ENCODE measurements at regions not wholly inside any gene's neighbourhood (a gene's known extent, or its start where the extent isn't known, plus 50 kb on each side); places are given as distances from the start of the nearest gene placed in this dataset.

GRCh38 chr5:56610093-56610698, 205.2 kb upstream of the MAP3K1 start:
- FAIRE-seq (no peak), DNase-seq (ENCODE audit: insufficient read length) (no peak)
- TF ChIP-seq POLR2A (IDR thresholded peaks at IDR 0.05; ENCODE audit: low read depth, low read length): no peak
- no peak for TF ChIP-seq POLR2AphosphoS5 (IDR thresholded peaks at IDR 0.05; ENCODE audit: low read depth, low read length)
- TF ChIP-seq TAF1 (IDR thresholded peaks at IDR 0.05; ENCODE audit: borderline replicate concordance, low read depth, low read length): no peak

- no peak for TF ChIP-seq POLR2AphosphoS5 (IDR thresholded peaks at IDR 0.05; ENCODE audit: low read depth, low read length)
- no peak for TF ChIP-seq TAF1 (IDR thresholded peaks at IDR 0.05; ENCODE audit: borderline replicate concordance, low read depth, low read length)
- no peak for TF ChIP-seq POLR2A (IDR thresholded peaks at IDR 0.05; ENCODE audit: low read depth, low read length)
- DNase-seq (ENCODE audit: insufficient read length) (no peak), FAIRE-seq (no peak)
Measured at GRCh38 chr5:56608217-56608925, 207.0 kb upstream of the MAP3K1 start.

DNA sequence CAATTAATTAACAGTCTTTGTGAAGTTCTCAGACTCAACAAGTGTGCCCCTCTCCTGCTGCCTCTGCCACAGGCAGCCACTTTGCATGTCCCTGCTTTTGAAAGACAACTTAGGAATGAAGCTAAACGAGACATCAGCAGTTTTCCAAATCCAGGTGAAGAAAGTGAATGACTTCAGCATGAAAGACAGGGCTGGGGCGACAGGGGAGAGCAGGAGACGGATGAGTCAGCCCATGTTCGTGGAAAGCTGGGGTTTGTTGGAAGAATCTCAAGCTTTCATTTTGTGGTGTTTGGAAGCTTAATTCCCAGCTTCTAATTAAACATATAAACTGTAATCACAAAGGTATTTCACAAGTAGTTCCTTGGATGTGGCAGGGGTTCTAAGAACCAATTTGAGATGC, 207.8 kb upstream of the MAP3K1 start:
- no peak for FAIRE-seq
- DNase-seq (ENCODE audit: insufficient read length): no peak
- TF ChIP-seq TAF1 (IDR thresholded peaks at IDR 0.05; ENCODE audit: borderline replicate concordance, low read depth, low read length) (no peak), POLR2AphosphoS5 (IDR thresholded peaks at IDR 0.05; ENCODE audit: low read depth, low read length) (no peak), POLR2A (IDR thresholded peaks at IDR 0.05; ENCODE audit: low read depth, low read length) (no peak)

DNA sequence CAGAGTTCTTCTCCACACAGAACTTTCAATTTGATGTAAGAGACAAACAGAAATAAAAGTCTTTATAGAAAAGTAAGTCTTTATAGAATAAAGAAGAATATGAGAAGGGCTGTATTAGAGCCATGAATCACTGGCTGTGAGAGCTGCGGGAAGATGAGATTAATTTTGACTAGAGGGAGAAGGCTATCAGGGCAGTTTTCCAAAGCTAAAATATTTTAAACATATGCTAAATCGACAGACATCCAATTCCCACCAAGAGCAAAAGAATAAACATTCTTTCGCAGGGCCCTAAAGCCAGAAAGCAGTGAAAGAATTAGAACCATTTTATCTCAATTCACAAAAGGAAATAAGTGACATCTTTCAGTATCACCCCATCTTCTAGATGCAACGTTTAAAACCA, 208.3 kb upstream of the MAP3K1 start:
- DNase-seq (ENCODE audit: insufficient read length) (no peak), FAIRE-seq (no peak)
- no peak for TF ChIP-seq POLR2A (IDR thresholded peaks at IDR 0.05; ENCODE audit: low read depth, low read length)
- no peak for TF ChIP-seq TAF1 (IDR thresholded peaks at IDR 0.05; ENCODE audit: borderline replicate concordance, low read depth, low read length)
- TF ChIP-seq POLR2AphosphoS5 (IDR thresholded peaks at IDR 0.05; ENCODE audit: low read depth, low read length): no peak

DNA sequence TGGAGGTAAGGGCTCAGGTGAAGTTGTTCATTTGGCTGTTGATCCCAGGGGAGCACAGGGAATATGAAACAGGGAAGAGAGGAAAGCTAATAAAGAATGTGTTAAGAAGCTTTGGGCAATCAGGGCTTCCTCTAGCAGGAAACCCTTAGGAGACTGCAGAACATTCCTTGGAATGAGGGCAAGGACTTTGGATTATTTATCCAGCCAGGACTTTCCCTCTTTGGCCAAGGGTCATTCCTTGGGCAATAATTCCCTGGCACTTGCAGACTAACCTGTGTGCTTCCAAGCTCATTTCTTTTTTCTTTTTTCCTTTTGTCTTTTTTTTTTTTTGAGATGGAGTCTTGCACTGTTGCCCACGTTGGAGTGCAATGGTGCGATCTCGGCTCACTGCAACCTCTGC, 209.2 kb upstream of the MAP3K1 start:
- no peak for TF ChIP-seq TAF1 (IDR thresholded peaks at IDR 0.05; ENCODE audit: borderline replicate concordance, low read depth, low read length)
- no peak for TF ChIP-seq POLR2A (IDR thresholded peaks at IDR 0.05; ENCODE audit: low read depth, low read length)
- TF ChIP-seq POLR2AphosphoS5 (IDR thresholded peaks at IDR 0.05; ENCODE audit: low read depth, low read length): no peak
- FAIRE-seq (no peak), DNase-seq (ENCODE audit: insufficient read length) (no peak)

DNA sequence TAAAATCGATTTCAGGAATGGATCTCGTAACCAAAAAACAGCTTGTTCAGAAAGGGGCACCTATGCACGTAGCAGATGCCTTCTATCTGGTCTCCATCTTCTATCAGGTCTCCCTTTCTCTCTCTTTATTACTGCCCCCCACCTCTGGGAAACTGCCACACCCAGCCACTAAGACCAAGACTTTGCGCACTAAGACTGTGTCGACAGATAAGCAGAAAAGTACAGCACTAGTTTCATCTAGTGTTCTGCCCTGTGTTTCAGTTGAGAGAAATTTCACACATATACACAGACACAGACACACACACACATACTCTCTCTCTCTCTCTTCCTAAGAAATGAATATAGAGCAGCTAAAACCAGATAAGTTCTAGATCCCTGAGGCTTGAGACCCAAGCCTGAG, 210.1 kb upstream of the MAP3K1 start:
- DNase-seq (ENCODE audit: insufficient read length): no peak
- TF ChIP-seq POLR2A (IDR thresholded peaks at IDR 0.05; ENCODE audit: low read depth, low read length) (no peak), TAF1 (IDR thresholded peaks at IDR 0.05; ENCODE audit: borderline replicate concordance, low read depth, low read length) (no peak), POLR2AphosphoS5 (IDR thresholded peaks at IDR 0.05; ENCODE audit: low read depth, low read length) (no peak)
- FAIRE-seq: no peak

DNA sequence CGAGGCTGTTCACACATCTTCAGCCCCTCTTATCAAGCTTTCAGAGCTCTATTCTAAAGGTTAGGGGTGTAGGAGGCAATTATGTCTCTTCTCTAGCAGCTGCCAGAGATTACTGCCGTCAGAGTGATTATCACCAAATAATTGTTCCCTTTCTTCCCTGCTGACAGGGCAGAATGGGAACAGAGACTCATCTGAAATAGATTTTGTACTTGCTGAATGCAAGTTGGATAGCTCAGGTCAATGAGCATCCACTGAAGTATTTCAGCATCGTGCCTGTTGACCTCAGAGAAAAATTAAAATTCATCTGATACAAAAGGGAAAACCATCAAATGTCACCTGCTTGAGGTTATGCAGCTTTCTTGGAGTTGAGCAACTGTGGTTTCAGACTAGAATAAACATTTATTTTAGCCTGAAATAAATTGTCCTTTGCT, 213.7 kb upstream of the MAP3K1 start:
- FAIRE-seq (no peak), DNase-seq (ENCODE audit: insufficient read length) (no peak)
- no peak for TF ChIP-seq TAF1 (IDR thresholded peaks at IDR 0.05; ENCODE audit: borderline replicate concordance, low read depth, low read length)
- no peak for TF ChIP-seq POLR2A (IDR thresholded peaks at IDR 0.05; ENCODE audit: low read depth, low read length)

GRCh38 chr5:56598941-56599340, 216.4 kb upstream of the MAP3K1 start:
- DNase-seq (ENCODE audit: insufficient read length) (no peak), FAIRE-seq (no peak)
- TF ChIP-seq POLR2A (IDR thresholded peaks at IDR 0.05; ENCODE audit: low read depth, low read length) (no peak), POLR2AphosphoS5 (IDR thresholded peaks at IDR 0.05; ENCODE audit: low read depth, low read length) (no peak), TAF1 (IDR thresholded peaks at IDR 0.05; ENCODE audit: borderline replicate concordance, low read depth, low read length) (no peak)

GRCh38 chr5:56596155-56596554, 219.2 kb upstream of the MAP3K1 start:
- TF ChIP-seq POLR2AphosphoS5 (IDR thresholded peaks at IDR 0.05; ENCODE audit: low read depth, low read length): no peak
- no peak for TF ChIP-seq POLR2A (IDR thresholded peaks at IDR 0.05; ENCODE audit: low read depth, low read length)
- no peak for TF ChIP-seq TAF1 (IDR thresholded peaks at IDR 0.05; ENCODE audit: borderline replicate concordance, low read depth, low read length)
- FAIRE-seq (no peak), DNase-seq (ENCODE audit: insufficient read length) (no peak)

- DNase-seq (ENCODE audit: insufficient read length): no peak
- no peak for FAIRE-seq
- no peak for TF ChIP-seq POLR2A (IDR thresholded peaks at IDR 0.05; ENCODE audit: low read depth, low read length)
- no peak for TF ChIP-seq TAF1 (IDR thresholded peaks at IDR 0.05; ENCODE audit: borderline replicate concordance, low read depth, low read length)
- no peak for TF ChIP-seq POLR2AphosphoS5 (IDR thresholded peaks at IDR 0.05; ENCODE audit: low read depth, low read length)
Measured at GRCh38 chr5:56595566-56595965, 219.8 kb upstream of the MAP3K1 start.

- DNase-seq (ENCODE audit: insufficient read length) (no peak), FAIRE-seq (no peak)
- TF ChIP-seq POLR2AphosphoS5 (IDR thresholded peaks at IDR 0.05; ENCODE audit: low read depth, low read length) (no peak), POLR2A (IDR thresholded peaks at IDR 0.05; ENCODE audit: low read depth, low read length) (no peak)
Measured at GRCh38 chr5:56594792-56595191, 220.6 kb upstream of the MAP3K1 start.

- DNase-seq (ENCODE audit: insufficient read length): no peak
- no peak for TF ChIP-seq POLR2A (IDR thresholded peaks at IDR 0.05; ENCODE audit: low read depth, low read length)
- TF ChIP-seq POLR2AphosphoS5 (IDR thresholded peaks at IDR 0.05; ENCODE audit: low read depth, low read length): no peak
- TF ChIP-seq TAF1 (IDR thresholded peaks at IDR 0.05; ENCODE audit: borderline replicate concordance, low read depth, low read length): no peak
- FAIRE-seq: no peak
Measured at GRCh38 chr5:56591081-56591480, 224.3 kb upstream of the MAP3K1 start.
